OCI-LY3 (cell line): ENCODE measurements at regions not wholly inside any gene's neighbourhood (a gene's known extent, or its start where the extent isn't known, plus 50 kb on each side); places are given as distances from the start of the nearest gene placed in this dataset.

ENCODE experiments used
- CTCF ChIP-seq: fragments of 200-600, 300-600 bp; sonication (generic); IDR thresholded peaks from 2 replicates; pipeline ENCODE4 v1.5.1; 2014; ENCODE audit warnings: antibody characterized with exemption, low read length, low read depth
- EZH2phosphoT487 ChIP-seq: fragments of 200-600 bp; shearing (Covaris generic); IDR thresholded peaks from 2 replicates; pipeline ENCODE4 v1.6.1; 2018; ENCODE audit warnings: antibody characterized with exemption, mixed run types, low read depth

- TF ChIP-seq CTCF (no peak), EZH2phosphoT487 (no peak)
These were observed 1133.0 kb downstream of the PDHA2 start for GRCh38 chr4:96972920-96973319.
